Calu3 (cell line): ENCODE measurements at regions not wholly inside any gene's neighbourhood (a gene's known extent, or its start where the extent isn't known, plus 50 kb on each side); places are given as distances from the start of the nearest gene placed in this dataset.
A peak's percentile ranks its signal among the peaks of the same experiment; 100 is the strongest.

Source experiments
- BruUV-seq: library from RNA; stranded (reverse); fragments of 400-500 nt; replicated peaks from 2 replicates; lab custom pipeline; 2021; lab: Mats Ljungman, UMichigan
- CTCF ChIA-PET: fragments of 300-600 bp; sonication (Branson Sonifier 250); formaldehyde crosslinking; loops from one replicate; lab custom pipeline; 2022; ENCODE audit warnings: antibody characterized with exemption; lab: Charles Lee
- DNase-seq: peaks from one replicate; pipeline ENCODE4 v3.0.0; 2022
- H3K27ac Mint-ChIP-seq: one replicate; pipeline ENCODE4 v1.8.0; 2022; ENCODE audit warnings: mixed read lengths; ENCODE audit not compliant: unreplicated experiment
- H3K27me3 Mint-ChIP-seq: one replicate; pipeline ENCODE4 v1.8.0; 2022; ENCODE audit warnings: mixed read lengths; ENCODE audit not compliant: unreplicated experiment
- H3K36me3 Mint-ChIP-seq: one replicate; pipeline ENCODE4 v1.8.0; 2022; ENCODE audit warnings: mild to moderate bottlenecking, moderate library complexity, mixed read lengths; ENCODE audit not compliant: insufficient read depth, unreplicated experiment
- H3K4me1 Mint-ChIP-seq: one replicate; pipeline ENCODE4 v1.8.0; 2022; ENCODE audit warnings: mild to moderate bottlenecking, low read depth, mixed read lengths; ENCODE audit not compliant: unreplicated experiment
- H3K4me3 Mint-ChIP-seq: one replicate; pipeline ENCODE4 v1.8.0; 2022; ENCODE audit warnings: mild to moderate bottlenecking, low read depth, moderate library complexity, mixed read lengths; ENCODE audit not compliant: unreplicated experiment
- H3K9me3 Mint-ChIP-seq: one replicate; pipeline ENCODE4 v1.8.0; 2022; ENCODE audit warnings: low read depth, mixed read lengths; ENCODE audit not compliant: unreplicated experiment
- CTCF ChIP-seq: fragments of 200-600 bp; IDR thresholded peaks from one replicate; pipeline ENCODE4 v1.8.0; 2022; ENCODE audit warnings: antibody characterized with exemption; ENCODE audit not compliant: unreplicated experiment
- intact Hi-C: fragments of 100-400 bp; cut with micrococcal nuclease; formaldehyde crosslinking; loops from one replicate; pipeline ENCODE4 v1.10.0; 2022; ENCODE audit not compliant: unreplicated experiment

DNA sequence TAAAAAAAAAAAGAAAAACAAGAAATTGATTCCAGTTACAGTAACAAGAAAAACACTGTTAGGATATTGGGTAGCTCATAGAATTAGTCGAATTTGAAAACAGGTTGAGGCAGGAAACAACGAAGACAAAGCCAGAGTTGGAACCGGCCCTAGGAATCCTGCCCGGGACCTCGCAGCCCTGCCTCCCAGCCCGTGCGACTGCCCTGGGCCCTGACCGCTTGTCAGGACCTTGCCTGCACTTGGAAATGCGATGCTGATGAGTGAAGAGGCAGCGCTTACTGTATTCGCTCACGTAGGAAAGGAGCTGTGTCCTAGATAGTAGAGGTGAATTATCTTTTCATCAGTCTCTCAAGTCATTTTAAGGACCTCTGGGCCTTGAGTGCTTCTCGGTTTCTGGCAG, 611.7 kb upstream of the FAT1 start:
- Mint-ChIP-seq H3K4me1 (no peaks in the 10 kb centered on the region), H3K27me3 (no peaks in the 10 kb centered on the region), H3K9me3 (peaks cover 4% of the 10 kb centered on the region), H3K36me3 (no peaks in the 10 kb centered on the region), H3K27ac (no peak overlapping the region), H3K4me3 (no peak overlapping the region)
- intact Hi-C loops: no loop called here
- BruUV-seq: no TSS peak
- CTCF ChIA-PET: no interaction called here
- DNase-seq: no peak
- no peak for TF ChIP-seq CTCF

DNA sequence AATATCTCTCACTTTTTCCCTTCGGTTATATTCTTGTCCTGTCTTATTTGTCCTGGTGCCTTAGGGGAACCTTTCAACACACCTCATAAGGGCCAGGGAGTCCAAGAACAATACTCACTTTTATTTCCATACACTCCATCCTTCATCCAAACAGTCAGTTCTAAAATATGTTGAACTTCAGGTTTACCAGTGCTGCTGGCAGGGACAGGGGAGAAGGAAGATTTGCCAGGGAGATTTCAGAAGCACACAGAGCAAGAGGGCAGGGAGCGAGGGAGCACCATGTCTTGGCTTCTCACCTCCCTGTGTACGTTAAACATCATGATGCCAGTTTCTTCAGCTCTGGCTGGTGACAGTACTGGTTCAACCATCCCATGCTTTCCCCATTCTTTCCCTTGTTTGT, 631.1 kb upstream of the FAT1 start:
- peaks cover 11% of the 10 kb centered on the region for H3K4me1 Mint-ChIP-seq
- TF ChIP-seq CTCF: no peak
- no peaks in the 10 kb centered on the region for H3K9me3 Mint-ChIP-seq
- peak; percentile 11 for DNase-seq
- intact Hi-C loops: no loop called here
- no peak overlapping the region for H3K27ac Mint-ChIP-seq
- BruUV-seq: no TSS peak
- H3K36me3 Mint-ChIP-seq: no peaks in the 10 kb centered on the region
- CTCF ChIA-PET: no interaction called here
- no peak overlapping the region for H3K4me3 Mint-ChIP-seq
- H3K27me3 Mint-ChIP-seq: no peaks in the 10 kb centered on the region

DNA sequence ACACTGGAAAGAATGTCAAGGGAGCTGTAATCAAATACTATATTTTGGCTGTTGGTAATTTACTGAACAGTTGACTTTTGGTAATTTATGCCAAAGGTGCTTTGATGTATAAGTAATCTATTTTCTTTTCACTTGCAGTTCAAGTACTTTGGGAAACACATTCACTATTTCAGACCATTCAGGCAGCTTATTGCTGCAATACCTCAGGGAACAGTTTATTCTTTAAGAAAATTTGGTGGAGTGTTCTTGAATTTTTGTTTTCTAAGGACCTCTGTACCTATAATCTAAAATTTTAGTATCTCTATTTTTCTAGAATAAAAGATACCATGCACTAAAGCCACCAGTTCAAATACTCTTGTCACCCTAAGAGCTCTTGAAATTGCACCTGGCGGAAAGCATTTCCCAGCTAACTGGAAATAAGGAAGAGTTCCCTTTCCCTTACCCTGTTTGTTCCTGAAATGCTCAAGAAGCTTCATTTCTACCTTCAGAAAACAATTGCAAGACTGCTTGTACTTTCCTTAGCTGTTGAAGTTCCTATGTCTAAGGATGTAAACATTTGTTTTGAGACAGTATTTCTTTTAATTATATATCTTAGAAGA, 633.5 kb upstream of the FAT1 start:
- CTCF ChIA-PET: no interaction called here
- Mint-ChIP-seq H3K27ac (no peak overlapping the region), H3K4me1 (peaks cover 11% of the 10 kb centered on the region), H3K4me3 (no peak overlapping the region), H3K27me3 (no peaks in the 10 kb centered on the region), H3K9me3 (no peaks in the 10 kb centered on the region), H3K36me3 (no peaks in the 10 kb centered on the region)
- BruUV-seq: no TSS peak
- TF ChIP-seq CTCF: no peak
- DNase-seq: no peak
- intact Hi-C loops: no loop called here

DNA sequence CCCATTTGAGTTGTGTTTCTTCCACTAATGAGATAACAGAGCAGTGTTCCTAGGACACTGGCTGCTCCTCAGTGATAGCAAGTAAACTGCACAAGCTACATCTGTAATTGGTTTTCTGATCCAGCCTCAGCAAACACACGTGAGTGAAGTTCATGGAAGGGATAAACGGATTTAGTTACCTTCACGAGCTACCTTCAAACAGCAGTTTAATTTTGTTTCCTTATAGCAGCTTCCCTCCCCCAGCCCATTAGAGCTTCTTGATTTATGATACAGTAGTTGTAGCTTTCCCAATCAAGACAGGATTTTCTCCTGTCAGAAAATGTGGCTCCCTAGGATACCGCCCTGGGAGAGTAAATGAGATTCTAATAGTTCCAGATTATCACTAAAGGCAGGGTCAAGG, 634.2 kb upstream of the FAT1 start:
- no peaks in the 10 kb centered on the region for H3K36me3 Mint-ChIP-seq
- no peak for DNase-seq
- CTCF ChIA-PET: no interaction called here
- H3K27me3 Mint-ChIP-seq: no peaks in the 10 kb centered on the region
- H3K27ac Mint-ChIP-seq: no peak overlapping the region
- intact Hi-C loops: no loop called here
- TF ChIP-seq CTCF: no peak
- H3K9me3 Mint-ChIP-seq: no peaks in the 10 kb centered on the region
- H3K4me1 Mint-ChIP-seq: peaks cover 11% of the 10 kb centered on the region
- H3K4me3 Mint-ChIP-seq: no peak overlapping the region
- no TSS peak for BruUV-seq
